ENCODE measurements at regions not wholly inside any gene's neighbourhood (a gene's known extent, or its start where the extent isn't known, plus 50 kb on each side); places are given as distances from the start of the nearest gene placed in this dataset.
"Not testable (repeated sequence)": the region's sequence is repeated elsewhere in the genome, so short reads cannot be mapped to it uniquely, and the experiment has no call there.

GRCh38 chr11:45000918-45001317, 50.2 kb upstream of the TP53I11 start:
- DNase-seq (ENCODE audit: low read depth), result no peak
- H3K4me3 ChIP-seq (ENCODE audit: low read length), result no peak overlapping the region
- no peak for TF ChIP-seq CTCF (conservative IDR thresholded peaks at IDR 0.05; ENCODE audit: low read depth, low read length)

GRCh38 chr11:45001466-45002165, 50.9 kb upstream of the TP53I11 start:
- DNase-seq (ENCODE audit: low read depth), result no peak
- TF ChIP-seq CTCF (conservative IDR thresholded peaks at IDR 0.05; ENCODE audit: low read depth, low read length), result no peak
- no peak overlapping the region for H3K4me3 ChIP-seq (ENCODE audit: low read length)

GRCh38 chr11:45005106-45005505, 54.4 kb upstream of the TP53I11 start:
- no peak overlapping the region for H3K4me3 ChIP-seq (ENCODE audit: low read length)
- DNase-seq (ENCODE audit: low read depth), result no peak
- no peak for TF ChIP-seq CTCF (conservative IDR thresholded peaks at IDR 0.05; ENCODE audit: low read depth, low read length)

- no peak for DNase-seq (ENCODE audit: low read depth)
- H3K4me3 ChIP-seq (ENCODE audit: low read length), result no peak overlapping the region
- no peak for TF ChIP-seq CTCF (conservative IDR thresholded peaks at IDR 0.05; ENCODE audit: low read depth, low read length)
Observed at GRCh38 chr11:45007011-45007410, 56.3 kb upstream of the TP53I11 start.

GRCh38 chr11:45015983-45016382, 65.3 kb upstream of the TP53I11 start:
- not testable (repeated sequence) for H3K4me3 ChIP-seq (ENCODE audit: low read length); DNase-seq (ENCODE audit: low read depth)

GRCh38 chr11:45016446-45016845, 65.8 kb upstream of the TP53I11 start:
- DNase-seq (ENCODE audit: low read depth); H3K4me3 ChIP-seq (ENCODE audit: low read length): not testable (repeated sequence)

- TF ChIP-seq CTCF (conservative IDR thresholded peaks at IDR 0.05; ENCODE audit: low read depth, low read length), result peak; percentile 41
- H3K4me3 ChIP-seq (ENCODE audit: low read length), result no peak overlapping the region
- DNase-seq (ENCODE audit: low read depth), result no peak
Observed at GRCh38 chr11:45017329-45017728, 66.6 kb upstream of the TP53I11 start.

GRCh38 chr11:45021001-45021400, 70.3 kb upstream of the TP53I11 start:
- TF ChIP-seq CTCF (conservative IDR thresholded peaks at IDR 0.05; ENCODE audit: low read depth, low read length), result no peak
- DNase-seq (ENCODE audit: low read depth), result no peak
- no peak overlapping the region for H3K4me3 ChIP-seq (ENCODE audit: low read length)
